ENCODE measurements at regions not wholly inside any gene's neighbourhood (a gene's known extent, or its start where the extent isn't known, plus 50 kb on each side); places are given as distances from the start of the nearest gene placed in this dataset.

GRCh38 chr2:200193791-200194190 is 112.7 kb upstream of the SPATS2L start:
- BruUV-seq (replicated peaks): no TSS peak
- in situ Hi-C loops (cut with HindIII; ENCODE audit: low pct_unique_long_range_greater_than_20kb, low sequenced_read_pairs) (no loop called here), intact Hi-C loops (cut with micrococcal nuclease; ENCODE audit: unreplicated experiment) (loop anchor here (10.0 kb wide), 1 partner anchor 209 kb away; no protein-coding TSS in a partner anchor)
- TF ChIP-seq TCF7L2 (IDR thresholded peaks at IDR 0.05; ENCODE audit: low read depth, low read length): no peak
- TF ChIP-seq SIN3A (IDR thresholded peaks at IDR 0.05; ENCODE audit: borderline replicate concordance, insufficient read depth, low read depth, low read length): no peak
- no peak for TF ChIP-seq CTCF (IDR thresholded peaks at IDR 0.05)
- no peak for TF ChIP-seq REST (IDR thresholded peaks at IDR 0.05; ENCODE audit: insufficient read depth in 1 of 2, low read depth in 2 of 2, low read length in 1 of 2)
- no peak for TF ChIP-seq POLR2AphosphoS5 (IDR thresholded peaks at IDR 0.05; ENCODE audit: low read depth, low read length)
- CTCF ChIA-PET: no interaction called here
- no peak overlapping the region for H3K27ac ChIP-seq (ENCODE audit: low read length)
- H3K36me3 ChIP-seq (ENCODE audit: control insufficient read depth, insufficient read depth, low read length): no peaks in the 10 kb centered on the region
- ATAC-seq (no peak), DNase-seq (ENCODE audit: low read depth, low spot score) (no peak)
- no peak overlapping the region for H3K4me3 ChIP-seq (ENCODE audit: low read depth in 2 of 2, low read length in 2 of 2)
- no peaks in the 10 kb centered on the region for H3K27me3 ChIP-seq (ENCODE audit: control insufficient read depth, insufficient read depth, low read length)
- H3K9me3 ChIP-seq (ENCODE audit: control insufficient read depth, insufficient read depth, low read depth, low read length): no peaks in the 10 kb centered on the region
- POLR2A ChIA-PET: no interaction called here
- H3K4me1 ChIP-seq (ENCODE audit: control insufficient read depth, insufficient read depth, low read length): no peaks in the 10 kb centered on the region

- CTCF ChIA-PET: no interaction called here
- no peaks in the 10 kb centered on the region for H3K4me1 ChIP-seq (ENCODE audit: control insufficient read depth, insufficient read depth, low read length)
- POLR2A ChIA-PET: no interaction called here
- DNase-seq (ENCODE audit: low read depth, low spot score) (no peak), ATAC-seq (no peak)
- no peak overlapping the region for H3K4me3 ChIP-seq (ENCODE audit: low read depth in 2 of 2, low read length in 2 of 2)
- no peaks in the 10 kb centered on the region for H3K27me3 ChIP-seq (ENCODE audit: control insufficient read depth, insufficient read depth, low read length)
- H3K27ac ChIP-seq (ENCODE audit: low read length): no peak overlapping the region
- no TSS peak for BruUV-seq (replicated peaks)
- in situ Hi-C loops (cut with HindIII; ENCODE audit: low pct_unique_long_range_greater_than_20kb, low sequenced_read_pairs) (no loop called here), intact Hi-C loops (cut with micrococcal nuclease; ENCODE audit: unreplicated experiment) (loop anchor here (10.0 kb wide), 1 partner anchor 210 kb away; no protein-coding TSS in a partner anchor)
- H3K36me3 ChIP-seq (ENCODE audit: control insufficient read depth, insufficient read depth, low read length): no peaks in the 10 kb centered on the region
- TF ChIP-seq SIN3A (IDR thresholded peaks at IDR 0.05; ENCODE audit: borderline replicate concordance, insufficient read depth, low read depth, low read length) (no peak), POLR2AphosphoS5 (IDR thresholded peaks at IDR 0.05; ENCODE audit: low read depth, low read length) (no peak), CTCF (IDR thresholded peaks at IDR 0.05) (no peak), REST (IDR thresholded peaks at IDR 0.05; ENCODE audit: insufficient read depth in 1 of 2, low read depth in 2 of 2, low read length in 1 of 2) (no peak), TCF7L2 (IDR thresholded peaks at IDR 0.05; ENCODE audit: low read depth, low read length) (no peak)
- H3K9me3 ChIP-seq (ENCODE audit: control insufficient read depth, insufficient read depth, low read depth, low read length): no peaks in the 10 kb centered on the region
Measured at GRCh38 chr2:200194746-200195145, 111.7 kb upstream of the SPATS2L start.
